Body of pancreas (tissue), 4 donors: ENCODE measurements at regions not wholly inside any gene's neighbourhood (a gene's known extent, or its start where the extent isn't known, plus 50 kb on each side); places are given as distances from the start of the nearest gene placed in this dataset.

Source experiments
- CTCF ChIP-seq, 7 experiments: fragments of 450-650 bp in 4 of 7; fragments of 200-600 bp in 3 of 7; sonication (generic) in 3 of 7; IDR thresholded peaks; one replicate each; pipeline ENCODE4 v1.5.1; 2016 to 2019; ENCODE audit warnings: antibody characterized with exemption in 7 of 7
- POLR2A ChIP-seq, 3 donors: fragments of 450-650 bp; IDR thresholded peaks; one replicate each; pipeline ENCODE4 v1.6.1; 2016; ENCODE audit warnings: antibody characterized with exemption in 3 of 3, mild to moderate bottlenecking in 2 of 3

DNA sequence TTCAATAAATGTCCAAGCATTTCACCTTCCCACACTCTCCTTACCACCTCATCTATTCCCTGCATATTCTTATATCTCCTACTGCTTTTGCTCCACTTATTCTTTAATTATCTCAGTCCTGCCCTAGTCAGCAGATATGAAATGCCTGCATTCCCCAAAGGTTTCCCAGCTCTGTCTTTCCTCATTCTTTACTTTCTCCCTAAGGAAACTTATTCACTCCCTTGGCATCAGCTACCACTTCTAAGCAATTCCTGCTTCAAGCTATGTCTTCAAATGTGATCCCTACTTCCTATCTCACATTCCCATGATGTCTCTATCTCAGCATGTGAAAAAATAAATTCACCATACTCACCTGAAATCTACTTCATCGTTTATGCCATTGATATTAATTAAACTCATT is 111.8 kb downstream of the CAPZA3 start:
- TF ChIP-seq CTCF (IDR thresholded peaks at IDR 0.05) (no peak), POLR2A (IDR thresholded peaks at IDR 0.05) (no peak)
